HCT116 (cell line): ENCODE measurements at regions not wholly inside any gene's neighbourhood (a gene's known extent, or its start where the extent isn't known, plus 50 kb on each side); places are given as distances from the start of the nearest gene placed in this dataset.

Source experiments
- ATAC-seq: fragments of 200-7000 bp; cut with Tn5 transposase; 2 replicates; pipeline ENCODE4 v1.9.1; 2020; ENCODE audit warnings: mild to moderate bottlenecking, moderate library complexity
- BruUV-seq: library from RNA; stranded (reverse); fragments of 400-500 nt; replicated peaks from 2 replicates; lab custom pipeline; 2021; lab: Mats Ljungman, UMichigan
- CTCF ChIA-PET: fragments of 300-600 bp; sonication (Branson Sonifier 250); formaldehyde crosslinking; loops from one replicate; lab custom pipeline; 2021; ENCODE audit warnings: antibody characterized with exemption; lab: Charles Lee
- POLR2A ChIA-PET: fragments of 300-600, 350-600 bp; sonication (Branson Sonifier 250); formaldehyde crosslinking; loops from one replicate; lab custom pipeline; 2021; ENCODE audit warnings: antibody characterized with exemption; lab: Charles Lee
- RAD21 ChIA-PET, 2 experiments: fragments of 300-600 bp; sonication (Branson Sonifier 250); formaldehyde crosslinking; loops; one replicate each; lab custom pipeline; 2023; ENCODE audit warnings: low total read pairs in 2 of 2; ENCODE audit not compliant: uncharacterized antibody in 2 of 2, unreplicated experiment in 2 of 2, low non-redundant PET in 1 of 2; lab: Charles Lee
- DNase-seq: peaks from one replicate; pipeline ENCODE4 v3.0.0-alpha.2; 2010; ENCODE audit warnings: low read depth, low spot score
- H2AFZ ChIP-seq: fragments of 200-600 bp; shearing (Covaris generic), sonication (generic); 2 replicates; pipeline ENCODE4 v1.6.1; 2017; ENCODE audit warnings: low read depth, mixed run types, mixed read lengths, antibody characterized with exemption, low read length; ENCODE audit not compliant: poor library complexity, severe bottlenecking
- H3K27ac ChIP-seq: 2 replicates; pipeline ENCODE4 v1.5.1; 2012; ENCODE audit warnings: low read depth, low read length
- H3K27me3 ChIP-seq: fragments of 200-600 bp; sonication (generic); 2 replicates; pipeline ENCODE4 v1.6.1; 2016; ENCODE audit warnings: mixed run types, low read length, mixed read lengths; ENCODE audit not compliant: insufficient read depth
- H3K36me3 ChIP-seq, 2 experiments: fragments of 200-500 bp in 1 of 2; fragments of 200-600 bp in 1 of 2; sonication (Bioruptor generic) in 1 of 2; sonication (generic) in 1 of 2; 2 replicates each; pipeline versions ENCODE4 v1.5.1 to v1.6.1; 2014 to 2016; ENCODE audit warnings: low read length in 2 of 2, inconsistent platforms in 1 of 2, mixed read lengths in 1 of 2, mixed run types in 1 of 2; ENCODE audit not compliant: insufficient read depth in 2 of 2, control insufficient read depth in 1 of 2
- H3K4me1 ChIP-seq, 2 experiments: fragments of 200-600 bp in 1 of 2; sonication (generic) in 1 of 2; 2 replicates each; pipeline versions ENCODE4 v1.5.1 to v1.6.1; 2012 to 2017; ENCODE audit warnings: low read length in 2 of 2, inconsistent platforms in 1 of 2, mild to moderate bottlenecking in 1 of 2, mixed read lengths in 1 of 2, mixed run types in 1 of 2, moderate library complexity in 1 of 2; ENCODE audit not compliant: insufficient read depth in 2 of 2, control insufficient read depth in 1 of 2
- H3K4me2 ChIP-seq: fragments of 200-600 bp; sonication (generic); 2 replicates; pipeline ENCODE4 v1.6.1; 2017; ENCODE audit warnings: mixed run types, low read length, mixed read lengths
- H3K4me3 ChIP-seq, 2 experiments: fragments of 200-600 bp in 1 of 2; sonication (generic) in 1 of 2; replicated peaks in 1 of 2; 2 replicates each; pipeline ENCODE4 v1.5.1; 2011 to 2016; ENCODE audit warnings: low read length in 2 of 2, control low read depth in 1 of 2, low read depth in 1 of 2, mild to moderate bottlenecking in 1 of 2, mixed read lengths in 1 of 2, mixed run types in 1 of 2
- H3K79me2 ChIP-seq: fragments of 200-600 bp; sonication (generic); 2 replicates; pipeline ENCODE4 v1.6.1; 2017; ENCODE audit warnings: mild to moderate bottlenecking, mixed run types, low read length, moderate library complexity, mixed read lengths; ENCODE audit not compliant: insufficient read depth
- H3K9ac ChIP-seq: fragments of 200-600 bp; sonication (generic); 2 replicates; pipeline ENCODE4 v1.6.1; 2016; ENCODE audit warnings: low read length, mixed read lengths
- H3K9me2 ChIP-seq: fragments of 200-600 bp; sonication (generic), shearing (Covaris generic); 2 replicates; pipeline ENCODE4 v1.6.1; 2017; ENCODE audit warnings: mixed run types, mild to moderate bottlenecking, moderate library complexity; ENCODE audit not compliant: insufficient read depth
- H3K9me3 ChIP-seq, 2 experiments: fragments of 200-500 bp in 1 of 2; fragments of 200-600 bp in 1 of 2; sonication (Bioruptor generic) in 1 of 2; sonication (generic) in 1 of 2; 2 replicates each; pipeline ENCODE4 v1.6.1; 2014 to 2017; ENCODE audit warnings: low read length in 2 of 2, mixed read lengths in 2 of 2, inconsistent platforms in 1 of 2, low read depth in 1 of 2, mild to moderate bottlenecking in 1 of 2, mixed run types in 1 of 2, moderate library complexity in 1 of 2; ENCODE audit not compliant: control insufficient read depth in 1 of 2, insufficient read depth in 1 of 2
- H4K20me1 ChIP-seq: fragments of 200-600 bp; sonication (generic), shearing (Covaris generic); 2 replicates; pipeline ENCODE4 v1.6.1; 2017; ENCODE audit warnings: mixed run types, mild to moderate bottlenecking, moderate library complexity; ENCODE audit not compliant: insufficient read depth
- CEBPB ChIP-seq: IDR thresholded peaks from 2 replicates; pipeline ENCODE4 v1.6.1; 2012; ENCODE audit warnings: low read depth
- EZH2phosphoT487 ChIP-seq: fragments of 200-600 bp; IDR thresholded peaks from 2 replicates; pipeline ENCODE4 v1.6.1; 2018; ENCODE audit warnings: antibody characterized with exemption, borderline replicate concordance
- JUND ChIP-seq: IDR thresholded peaks from 2 replicates; pipeline ENCODE4 v1.6.1; 2012
- POLR2AphosphoS5 ChIP-seq: IDR thresholded peaks from 2 replicates; pipeline ENCODE4 v1.6.1; 2011; ENCODE audit warnings: mild to moderate bottlenecking, low read depth, low read length, moderate library complexity
- SIN3A ChIP-seq: IDR thresholded peaks from 2 replicates; pipeline ENCODE4 v1.6.1; 2012; ENCODE audit warnings: low read depth
- ZFX ChIP-seq: fragments of 450-650 bp; IDR thresholded peaks from 2 replicates; pipeline ENCODE4 v1.6.1; 2017
- intact Hi-C: fragments of 100-400 bp; cut with micrococcal nuclease; formaldehyde crosslinking; loops from 2 replicates; pipeline ENCODE4 v1.10.0; 2022
- TF ChIP-seq, protein P1 (sequence below): IDR thresholded peaks from 2 replicates; pipeline ENCODE4 v1.6.1; 2012; ENCODE audit warnings: low read depth
- TF ChIP-seq, protein P2 (sequence below), 3 experiments: fragments of 200-600 bp in 1 of 3; sonication (generic) in 1 of 3; IDR thresholded peaks in 2 of 3; conservative IDR thresholded peaks in 1 of 3; 2 replicates each; pipeline ENCODE4 v1.5.1; 2012 to 2017; ENCODE audit warnings: low read depth in 2 of 3, low read length in 2 of 3, antibody characterized with exemption in 1 of 3, borderline replicate concordance in 1 of 3, control low read depth in 1 of 3, mild to moderate bottlenecking in 1 of 3, mixed read lengths in 1 of 3, mixed run types in 1 of 3, moderate library complexity in 1 of 3; ENCODE audit not compliant: insufficient read depth in 1 of 3
- TF ChIP-seq, protein P3 (sequence below): IDR thresholded peaks from 2 replicates; pipeline ENCODE4 v1.6.1; 2012

DNA sequence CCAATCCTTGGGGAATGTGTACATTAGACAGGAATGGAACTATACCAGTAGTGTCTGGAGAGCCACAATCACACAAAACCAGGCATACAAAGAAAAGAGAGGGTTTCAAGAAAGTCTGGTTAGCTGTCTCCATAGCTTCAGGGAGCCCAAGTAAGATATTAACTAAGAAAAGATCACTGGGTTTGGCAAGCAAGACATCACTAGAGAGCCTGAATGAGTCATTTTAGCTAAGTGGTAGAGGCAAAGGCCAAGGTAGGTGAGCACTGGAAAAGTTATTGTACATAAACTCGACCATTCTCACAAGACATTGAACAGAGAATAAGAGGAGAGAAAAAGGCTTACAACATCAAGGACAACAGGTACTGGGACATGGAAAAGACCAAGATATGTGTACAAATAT is 143.8 kb upstream of the ARL4C start:
- Histone ChIP-seq H3K4me2 (no peak overlapping the region), H3K9ac (no peak overlapping the region), H3K79me2 (no peaks in the 10 kb centered on the region), H3K9me3 (peaks cover 5% of the 10 kb centered on the region in 2 experiments; a peak in 2 of 4 replicates), H3K36me3 (no peaks in the 10 kb centered on the region), H4K20me1 (no peaks in the 10 kb centered on the region), H3K4me3 (no peak overlapping the region), H2AFZ (no peak overlapping the region), H3K9me2 (no peaks in the 10 kb centered on the region), H3K4me1 (no peaks in the 10 kb centered on the region), H3K27me3 (no peaks in the 10 kb centered on the region), H3K27ac (no peak overlapping the region)
- DNase-seq (no peak), ATAC-seq (no peak)
- no TSS peak for BruUV-seq
- ChIA-PET CTCF (no interaction called here), POLR2A (no interaction called here), RAD21 (no interaction called here)
- intact Hi-C loops = no loop called here
- TF ChIP-seq, protein P1, sequence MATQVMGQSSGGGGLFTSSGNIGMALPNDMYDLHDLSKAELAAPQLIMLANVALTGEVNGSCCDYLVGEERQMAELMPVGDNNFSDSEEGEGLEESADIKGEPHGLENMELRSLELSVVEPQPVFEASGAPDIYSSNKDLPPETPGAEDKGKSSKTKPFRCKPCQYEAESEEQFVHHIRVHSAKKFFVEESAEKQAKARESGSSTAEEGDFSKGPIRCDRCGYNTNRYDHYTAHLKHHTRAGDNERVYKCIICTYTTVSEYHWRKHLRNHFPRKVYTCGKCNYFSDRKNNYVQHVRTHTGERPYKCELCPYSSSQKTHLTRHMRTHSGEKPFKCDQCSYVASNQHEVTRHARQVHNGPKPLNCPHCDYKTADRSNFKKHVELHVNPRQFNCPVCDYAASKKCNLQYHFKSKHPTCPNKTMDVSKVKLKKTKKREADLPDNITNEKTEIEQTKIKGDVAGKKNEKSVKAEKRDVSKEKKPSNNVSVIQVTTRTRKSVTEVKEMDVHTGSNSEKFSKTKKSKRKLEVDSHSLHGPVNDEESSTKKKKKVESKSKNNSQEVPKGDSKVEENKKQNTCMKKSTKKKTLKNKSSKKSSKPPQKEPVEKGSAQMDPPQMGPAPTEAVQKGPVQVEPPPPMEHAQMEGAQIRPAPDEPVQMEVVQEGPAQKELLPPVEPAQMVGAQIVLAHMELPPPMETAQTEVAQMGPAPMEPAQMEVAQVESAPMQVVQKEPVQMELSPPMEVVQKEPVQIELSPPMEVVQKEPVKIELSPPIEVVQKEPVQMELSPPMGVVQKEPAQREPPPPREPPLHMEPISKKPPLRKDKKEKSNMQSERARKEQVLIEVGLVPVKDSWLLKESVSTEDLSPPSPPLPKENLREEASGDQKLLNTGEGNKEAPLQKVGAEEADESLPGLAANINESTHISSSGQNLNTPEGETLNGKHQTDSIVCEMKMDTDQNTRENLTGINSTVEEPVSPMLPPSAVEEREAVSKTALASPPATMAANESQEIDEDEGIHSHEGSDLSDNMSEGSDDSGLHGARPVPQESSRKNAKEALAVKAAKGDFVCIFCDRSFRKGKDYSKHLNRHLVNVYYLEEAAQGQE = no peak
- TF ChIP-seq, protein P2, sequence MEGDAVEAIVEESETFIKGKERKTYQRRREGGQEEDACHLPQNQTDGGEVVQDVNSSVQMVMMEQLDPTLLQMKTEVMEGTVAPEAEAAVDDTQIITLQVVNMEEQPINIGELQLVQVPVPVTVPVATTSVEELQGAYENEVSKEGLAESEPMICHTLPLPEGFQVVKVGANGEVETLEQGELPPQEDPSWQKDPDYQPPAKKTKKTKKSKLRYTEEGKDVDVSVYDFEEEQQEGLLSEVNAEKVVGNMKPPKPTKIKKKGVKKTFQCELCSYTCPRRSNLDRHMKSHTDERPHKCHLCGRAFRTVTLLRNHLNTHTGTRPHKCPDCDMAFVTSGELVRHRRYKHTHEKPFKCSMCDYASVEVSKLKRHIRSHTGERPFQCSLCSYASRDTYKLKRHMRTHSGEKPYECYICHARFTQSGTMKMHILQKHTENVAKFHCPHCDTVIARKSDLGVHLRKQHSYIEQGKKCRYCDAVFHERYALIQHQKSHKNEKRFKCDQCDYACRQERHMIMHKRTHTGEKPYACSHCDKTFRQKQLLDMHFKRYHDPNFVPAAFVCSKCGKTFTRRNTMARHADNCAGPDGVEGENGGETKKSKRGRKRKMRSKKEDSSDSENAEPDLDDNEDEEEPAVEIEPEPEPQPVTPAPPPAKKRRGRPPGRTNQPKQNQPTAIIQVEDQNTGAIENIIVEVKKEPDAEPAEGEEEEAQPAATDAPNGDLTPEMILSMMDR (IDR thresholded peaks at IDR 0.05 in 2 of 3, conservative IDR thresholded peaks at IDR 0.05 in 1 of 3; ENCODE audit: borderline replicate concordance in 1 of 3, insufficient read depth in 1 of 3, low read depth in 2 of 3, low read length in 2 of 3) = no peak
- TF ChIP-seq JUND (no peak), EZH2phosphoT487 (no peak), SIN3A (no peak), POLR2AphosphoS5 (no peak), ZFX (no peak), CEBPB (no peak)
- TF ChIP-seq, protein P3, sequence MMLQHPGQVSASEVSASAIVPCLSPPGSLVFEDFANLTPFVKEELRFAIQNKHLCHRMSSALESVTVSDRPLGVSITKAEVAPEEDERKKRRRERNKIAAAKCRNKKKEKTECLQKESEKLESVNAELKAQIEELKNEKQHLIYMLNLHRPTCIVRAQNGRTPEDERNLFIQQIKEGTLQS = no peak
